HCT116 (cell line): ENCODE measurements at regions not wholly inside any gene's neighbourhood (a gene's known extent, or its start where the extent isn't known, plus 50 kb on each side); places are given as distances from the start of the nearest gene placed in this dataset.

Experiments used
- ATAC-seq: fragments of 200-7000 bp; cut with Tn5 transposase; 2 replicates; pipeline ENCODE4 v1.9.1; 2020; ENCODE audit warnings: mild to moderate bottlenecking, moderate library complexity
- BruUV-seq: library from RNA; stranded (reverse); fragments of 400-500 nt; replicated peaks from 2 replicates; lab custom pipeline; 2021; lab: Mats Ljungman, UMichigan
- CTCF ChIA-PET: fragments of 300-600 bp; sonication (Branson Sonifier 250); formaldehyde crosslinking; loops from one replicate; lab custom pipeline; 2021; ENCODE audit warnings: antibody characterized with exemption; lab: Charles Lee
- POLR2A ChIA-PET: fragments of 300-600, 350-600 bp; sonication (Branson Sonifier 250); formaldehyde crosslinking; loops from one replicate; lab custom pipeline; 2021; ENCODE audit warnings: antibody characterized with exemption; lab: Charles Lee
- RAD21 ChIA-PET, 2 experiments: fragments of 300-600 bp; sonication (Branson Sonifier 250); formaldehyde crosslinking; loops; one replicate each; lab custom pipeline; 2023; ENCODE audit warnings: low total read pairs in 2 of 2; ENCODE audit not compliant: uncharacterized antibody in 2 of 2, unreplicated experiment in 2 of 2, low non-redundant PET in 1 of 2; lab: Charles Lee
- DNase-seq: peaks from one replicate; pipeline ENCODE4 v3.0.0-alpha.2; 2010; ENCODE audit warnings: low read depth, low spot score
- H2AFZ ChIP-seq: fragments of 200-600 bp; shearing (Covaris generic), sonication (generic); 2 replicates; pipeline ENCODE4 v1.6.1; 2017; ENCODE audit warnings: low read depth, mixed run types, mixed read lengths, antibody characterized with exemption, low read length; ENCODE audit not compliant: poor library complexity, severe bottlenecking
- H3K27ac ChIP-seq: 2 replicates; pipeline ENCODE4 v1.5.1; 2012; ENCODE audit warnings: low read depth, low read length
- H3K27me3 ChIP-seq: fragments of 200-600 bp; sonication (generic); 2 replicates; pipeline ENCODE4 v1.6.1; 2016; ENCODE audit warnings: mixed run types, low read length, mixed read lengths; ENCODE audit not compliant: insufficient read depth
- H3K36me3 ChIP-seq, 2 experiments: fragments of 200-500 bp in 1 of 2; fragments of 200-600 bp in 1 of 2; sonication (Bioruptor generic) in 1 of 2; sonication (generic) in 1 of 2; 2 replicates each; pipeline versions ENCODE4 v1.5.1 to v1.6.1; 2014 to 2016; ENCODE audit warnings: low read length in 2 of 2, inconsistent platforms in 1 of 2, mixed read lengths in 1 of 2, mixed run types in 1 of 2; ENCODE audit not compliant: insufficient read depth in 2 of 2, control insufficient read depth in 1 of 2
- H3K4me1 ChIP-seq, 2 experiments: fragments of 200-600 bp in 1 of 2; sonication (generic) in 1 of 2; 2 replicates each; pipeline versions ENCODE4 v1.5.1 to v1.6.1; 2012 to 2017; ENCODE audit warnings: low read length in 2 of 2, inconsistent platforms in 1 of 2, mild to moderate bottlenecking in 1 of 2, mixed read lengths in 1 of 2, mixed run types in 1 of 2, moderate library complexity in 1 of 2; ENCODE audit not compliant: insufficient read depth in 2 of 2, control insufficient read depth in 1 of 2
- H3K4me2 ChIP-seq: fragments of 200-600 bp; sonication (generic); 2 replicates; pipeline ENCODE4 v1.6.1; 2017; ENCODE audit warnings: mixed run types, low read length, mixed read lengths
- H3K4me3 ChIP-seq, 2 experiments: fragments of 200-600 bp in 1 of 2; sonication (generic) in 1 of 2; replicated peaks in 1 of 2; 2 replicates each; pipeline ENCODE4 v1.5.1; 2011 to 2016; ENCODE audit warnings: low read length in 2 of 2, control low read depth in 1 of 2, low read depth in 1 of 2, mild to moderate bottlenecking in 1 of 2, mixed read lengths in 1 of 2, mixed run types in 1 of 2
- H3K79me2 ChIP-seq: fragments of 200-600 bp; sonication (generic); 2 replicates; pipeline ENCODE4 v1.6.1; 2017; ENCODE audit warnings: mild to moderate bottlenecking, mixed run types, low read length, moderate library complexity, mixed read lengths; ENCODE audit not compliant: insufficient read depth
- H3K9ac ChIP-seq: fragments of 200-600 bp; sonication (generic); 2 replicates; pipeline ENCODE4 v1.6.1; 2016; ENCODE audit warnings: low read length, mixed read lengths
- H3K9me2 ChIP-seq: fragments of 200-600 bp; sonication (generic), shearing (Covaris generic); 2 replicates; pipeline ENCODE4 v1.6.1; 2017; ENCODE audit warnings: mixed run types, mild to moderate bottlenecking, moderate library complexity; ENCODE audit not compliant: insufficient read depth
- H3K9me3 ChIP-seq, 2 experiments: fragments of 200-500 bp in 1 of 2; fragments of 200-600 bp in 1 of 2; sonication (Bioruptor generic) in 1 of 2; sonication (generic) in 1 of 2; 2 replicates each; pipeline ENCODE4 v1.6.1; 2014 to 2017; ENCODE audit warnings: low read length in 2 of 2, mixed read lengths in 2 of 2, inconsistent platforms in 1 of 2, low read depth in 1 of 2, mild to moderate bottlenecking in 1 of 2, mixed run types in 1 of 2, moderate library complexity in 1 of 2; ENCODE audit not compliant: control insufficient read depth in 1 of 2, insufficient read depth in 1 of 2
- H4K20me1 ChIP-seq: fragments of 200-600 bp; sonication (generic), shearing (Covaris generic); 2 replicates; pipeline ENCODE4 v1.6.1; 2017; ENCODE audit warnings: mixed run types, mild to moderate bottlenecking, moderate library complexity; ENCODE audit not compliant: insufficient read depth
- CBX3 ChIP-seq: IDR thresholded peaks from 2 replicates; pipeline ENCODE4 v1.6.1; 2012; ENCODE audit warnings: low read depth
- JUND ChIP-seq: IDR thresholded peaks from 2 replicates; pipeline ENCODE4 v1.6.1; 2012
- POLR2AphosphoS5 ChIP-seq: IDR thresholded peaks from 2 replicates; pipeline ENCODE4 v1.6.1; 2011; ENCODE audit warnings: mild to moderate bottlenecking, low read depth, low read length, moderate library complexity
- RAD21 ChIP-seq: IDR thresholded peaks from 2 replicates; pipeline ENCODE4 v1.6.1; 2012; ENCODE audit warnings: low read depth, mild to moderate bottlenecking
- SRF ChIP-seq: IDR thresholded peaks from 2 replicates; pipeline ENCODE4 v1.6.1; 2012; ENCODE audit warnings: low read depth
- YY1 ChIP-seq: IDR thresholded peaks from 2 replicates; pipeline ENCODE4 v1.6.1; 2011; ENCODE audit warnings: low read length, low read depth, moderate library complexity, mild to moderate bottlenecking; ENCODE audit not compliant: insufficient replicate concordance; ENCODE audit errors: extremely low read depth
- ZBTB33 ChIP-seq: IDR thresholded peaks from 2 replicates; pipeline ENCODE4 v1.6.1; 2011; ENCODE audit warnings: mild to moderate bottlenecking, low read length, moderate library complexity; ENCODE audit not compliant: insufficient replicate concordance; ENCODE audit errors: extremely low read depth
- intact Hi-C: fragments of 100-400 bp; cut with micrococcal nuclease; formaldehyde crosslinking; loops from 2 replicates; pipeline ENCODE4 v1.10.0; 2022

- TF ChIP-seq YY1: no peak
- TF ChIP-seq POLR2AphosphoS5: no peak
- TF ChIP-seq, all 23 proteins: peak for 0
These were observed 84.7 kb upstream of the HGF start (continued) for GRCh38 chr7:81854518-81854917.

GRCh38 chr7:81852701-81853100, 82.9 kb upstream of the HGF start:
- Histone ChIP-seq H3K4me3 (no peak overlapping the region), H3K4me2 (no peak overlapping the region), H4K20me1 (no peaks in the 10 kb centered on the region), H3K9ac (no peak overlapping the region), H3K9me2 (no peaks in the 10 kb centered on the region), H3K27me3 (no peaks in the 10 kb centered on the region), H3K9me3 (no peaks in the 10 kb centered on the region), H3K4me1 (no peaks in the 10 kb centered on the region), H3K27ac (no peak overlapping the region), H2AFZ (no peak overlapping the region), H3K79me2 (no peaks in the 10 kb centered on the region), H3K36me3 (no peaks in the 10 kb centered on the region)
- ChIA-PET POLR2A (no interaction called here), RAD21 (no interaction called here), CTCF (no interaction called here)
- no TSS peak for BruUV-seq
- intact Hi-C loops: no loop called here
- ATAC-seq (no peak), DNase-seq (no peak)
- TF ChIP-seq JUND (no peak), RAD21 (no peak), SRF (no peak), CBX3 (no peak), ZBTB33 (no peak)
